C4-2B (cell line): ENCODE measurements at regions not wholly inside any gene's neighbourhood (a gene's known extent, or its start where the extent isn't known, plus 50 kb on each side); places are given as distances from the start of the nearest gene placed in this dataset.

Experiments used
- H3K27ac ChIP-seq: fragments of 450-650 bp; 2 replicates; pipeline ENCODE4 v1.5.1; 2017
- ZFX ChIP-seq: fragments of 450-650 bp; IDR thresholded peaks from 2 replicates; pipeline ENCODE4 v1.6.1; 2017
- TF ChIP-seq, protein P1 (sequence below): fragments of 450-650 bp; conservative IDR thresholded peaks from 2 replicates; pipeline ENCODE4 v1.5.1; 2017; ENCODE audit warnings: mild to moderate bottlenecking

DNA sequence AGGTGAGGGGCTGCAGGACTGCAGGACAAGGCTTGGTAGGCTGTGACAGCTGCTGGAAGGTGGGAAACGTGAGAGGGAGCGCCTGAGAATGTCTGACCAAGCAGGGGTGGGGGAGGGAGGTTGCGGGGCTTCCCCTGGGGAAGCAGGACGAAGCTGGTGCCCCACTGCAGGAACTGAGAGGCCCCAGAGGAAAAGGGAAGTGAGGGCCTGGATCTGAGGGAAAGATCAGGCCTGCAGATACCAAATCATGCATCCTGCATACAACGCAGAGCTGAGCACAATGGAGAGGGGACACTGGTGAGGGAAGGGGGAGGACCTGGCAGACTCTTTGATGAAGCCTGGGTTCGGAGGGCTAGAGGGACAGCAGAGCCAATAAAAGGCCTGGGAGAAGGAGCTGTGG lies 65.7 kb upstream of the BACE2 start:
- no peak for TF ChIP-seq ZFX
- TF ChIP-seq, protein P1, sequence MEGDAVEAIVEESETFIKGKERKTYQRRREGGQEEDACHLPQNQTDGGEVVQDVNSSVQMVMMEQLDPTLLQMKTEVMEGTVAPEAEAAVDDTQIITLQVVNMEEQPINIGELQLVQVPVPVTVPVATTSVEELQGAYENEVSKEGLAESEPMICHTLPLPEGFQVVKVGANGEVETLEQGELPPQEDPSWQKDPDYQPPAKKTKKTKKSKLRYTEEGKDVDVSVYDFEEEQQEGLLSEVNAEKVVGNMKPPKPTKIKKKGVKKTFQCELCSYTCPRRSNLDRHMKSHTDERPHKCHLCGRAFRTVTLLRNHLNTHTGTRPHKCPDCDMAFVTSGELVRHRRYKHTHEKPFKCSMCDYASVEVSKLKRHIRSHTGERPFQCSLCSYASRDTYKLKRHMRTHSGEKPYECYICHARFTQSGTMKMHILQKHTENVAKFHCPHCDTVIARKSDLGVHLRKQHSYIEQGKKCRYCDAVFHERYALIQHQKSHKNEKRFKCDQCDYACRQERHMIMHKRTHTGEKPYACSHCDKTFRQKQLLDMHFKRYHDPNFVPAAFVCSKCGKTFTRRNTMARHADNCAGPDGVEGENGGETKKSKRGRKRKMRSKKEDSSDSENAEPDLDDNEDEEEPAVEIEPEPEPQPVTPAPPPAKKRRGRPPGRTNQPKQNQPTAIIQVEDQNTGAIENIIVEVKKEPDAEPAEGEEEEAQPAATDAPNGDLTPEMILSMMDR, result no peak
- no peak overlapping the region for H3K27ac ChIP-seq

DNA sequence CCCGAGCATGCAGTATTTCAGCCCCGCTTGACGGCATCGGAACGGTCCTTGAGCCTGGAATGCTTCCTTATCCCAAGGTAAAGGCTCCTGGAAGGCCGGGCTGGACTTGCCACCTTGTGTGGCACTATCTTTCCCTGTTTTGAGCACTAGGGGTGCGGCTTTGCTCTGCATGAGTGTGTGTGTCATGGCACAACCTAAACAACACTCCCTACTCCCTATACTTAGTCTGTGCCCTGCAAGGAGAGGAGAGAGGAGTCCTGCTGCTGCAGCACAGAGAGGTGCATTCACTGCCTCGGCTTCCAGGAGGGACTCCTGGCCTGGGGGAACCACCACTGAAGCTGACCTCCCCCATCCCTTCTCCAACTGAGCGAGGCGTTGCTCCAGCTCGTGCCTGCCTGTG lies 60.4 kb upstream of the BACE2 start:
- no peak for TF ChIP-seq ZFX
- TF ChIP-seq, protein P1, result no peak
- no peak overlapping the region for H3K27ac ChIP-seq

DNA sequence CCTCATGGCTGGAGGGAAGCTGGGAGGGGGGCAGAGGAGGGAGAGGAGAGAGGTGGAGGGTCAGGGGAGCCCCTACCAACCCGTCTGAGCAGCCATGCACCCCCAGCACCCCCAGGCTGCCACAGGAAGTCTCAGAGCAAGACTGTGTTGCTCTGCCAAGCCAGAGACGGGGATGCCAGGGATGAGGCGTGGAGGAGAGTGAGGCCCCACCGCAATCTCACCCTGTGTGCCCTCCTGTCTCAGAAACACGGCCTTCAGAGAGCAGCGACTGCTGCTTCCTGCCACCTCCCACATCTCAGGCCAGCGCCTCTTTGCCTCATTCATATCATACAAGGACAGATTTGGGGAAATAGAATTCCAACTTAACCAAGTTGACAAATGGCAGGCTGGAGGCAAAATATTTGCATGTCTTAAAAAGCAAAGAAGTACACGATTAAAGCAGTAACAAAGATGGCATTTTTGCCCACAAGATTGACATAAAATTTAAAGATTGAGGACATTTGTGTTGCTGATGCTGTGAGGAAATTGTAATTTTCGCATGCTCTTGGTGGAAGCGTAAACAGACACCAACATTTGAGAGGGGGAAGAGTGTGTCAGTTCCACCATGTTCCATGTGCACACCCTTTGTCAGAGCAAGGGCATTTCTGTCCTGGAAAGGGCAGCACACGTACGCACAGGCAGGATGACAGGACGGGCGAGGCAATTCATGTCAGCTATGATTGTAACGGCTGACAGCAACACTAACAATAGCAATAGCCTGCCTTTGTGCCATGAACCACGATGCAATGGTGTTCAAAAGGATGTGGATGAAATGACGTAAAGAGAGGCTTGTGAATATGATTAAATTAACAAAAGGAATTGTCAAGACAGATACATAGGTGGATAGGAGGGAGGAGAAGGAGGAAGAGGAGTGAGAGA lies 59.0 kb upstream of the BACE2 start:
- TF ChIP-seq, protein P1, result no peak
- TF ChIP-seq ZFX, result no peak
- no peak overlapping the region for H3K27ac ChIP-seq

DNA sequence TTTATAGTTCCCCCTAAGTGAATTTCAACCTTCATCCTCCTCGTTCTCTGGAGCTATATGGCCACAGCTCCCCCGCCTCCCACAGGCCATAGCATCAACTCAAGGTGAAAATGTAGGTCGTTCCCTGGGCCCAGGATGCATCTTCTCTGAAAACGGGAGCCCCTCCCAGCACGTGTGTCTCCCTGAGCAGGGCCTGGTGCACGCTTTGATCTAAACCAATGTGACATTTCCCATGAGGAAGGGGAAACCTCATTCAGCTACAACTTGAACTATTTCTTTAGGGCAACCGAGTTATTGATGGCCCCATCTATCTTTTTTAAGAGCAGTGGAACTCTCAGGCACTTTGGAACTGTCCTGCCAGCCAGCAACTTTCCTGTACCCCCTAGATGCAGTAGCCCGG lies 57.8 kb upstream of the BACE2 start:
- TF ChIP-seq ZFX, result no peak
- TF ChIP-seq, protein P1, result no peak

DNA sequence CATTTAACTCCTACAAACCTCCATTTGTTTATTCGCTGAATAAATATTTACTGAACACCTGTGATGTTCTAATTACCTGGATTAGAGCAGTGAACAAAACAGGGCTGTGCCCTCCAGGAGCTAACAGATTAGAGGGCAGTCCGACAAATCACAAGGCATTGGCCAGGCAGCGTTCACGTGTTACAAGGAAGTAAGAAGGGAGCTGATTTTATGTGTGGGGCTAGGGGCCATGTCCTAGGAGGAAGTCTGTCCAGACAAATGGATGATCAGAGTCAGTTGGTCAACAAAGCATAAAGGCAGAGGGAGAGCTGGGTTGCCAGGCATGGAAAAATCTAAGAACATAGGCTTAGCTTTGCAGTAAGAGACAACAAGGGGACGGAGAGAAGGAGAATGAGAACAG lies 57.3 kb upstream of the BACE2 start:
- TF ChIP-seq, protein P1, result no peak
- no peak for TF ChIP-seq ZFX
- no peak overlapping the region for H3K27ac ChIP-seq

More for the DNA sequence above, 57.8 kb upstream of the BACE2 start:
- no peak overlapping the region for H3K27ac ChIP-seq

DNA sequence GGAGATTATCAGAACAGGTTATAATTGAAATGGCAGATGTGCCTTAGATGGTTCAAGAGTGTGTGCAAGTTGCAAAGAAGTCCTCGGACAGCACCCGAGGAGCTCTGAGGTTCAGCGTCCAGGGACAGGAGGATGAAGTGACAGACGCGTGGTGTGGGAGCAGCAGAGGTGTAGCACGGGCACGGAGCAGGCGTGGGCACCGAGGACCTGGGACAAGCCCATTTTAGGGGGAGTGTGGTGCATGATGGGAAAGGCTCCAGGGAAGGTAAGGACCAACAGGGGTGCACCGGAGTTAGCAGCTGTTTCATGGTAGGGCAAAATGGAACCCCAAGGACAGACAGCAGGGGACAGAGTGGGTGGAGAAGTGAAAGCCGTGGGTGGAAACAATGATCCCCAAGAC lies 56.3 kb upstream of the BACE2 start:
- TF ChIP-seq, protein P1, result no peak
- TF ChIP-seq ZFX, result no peak

DNA sequence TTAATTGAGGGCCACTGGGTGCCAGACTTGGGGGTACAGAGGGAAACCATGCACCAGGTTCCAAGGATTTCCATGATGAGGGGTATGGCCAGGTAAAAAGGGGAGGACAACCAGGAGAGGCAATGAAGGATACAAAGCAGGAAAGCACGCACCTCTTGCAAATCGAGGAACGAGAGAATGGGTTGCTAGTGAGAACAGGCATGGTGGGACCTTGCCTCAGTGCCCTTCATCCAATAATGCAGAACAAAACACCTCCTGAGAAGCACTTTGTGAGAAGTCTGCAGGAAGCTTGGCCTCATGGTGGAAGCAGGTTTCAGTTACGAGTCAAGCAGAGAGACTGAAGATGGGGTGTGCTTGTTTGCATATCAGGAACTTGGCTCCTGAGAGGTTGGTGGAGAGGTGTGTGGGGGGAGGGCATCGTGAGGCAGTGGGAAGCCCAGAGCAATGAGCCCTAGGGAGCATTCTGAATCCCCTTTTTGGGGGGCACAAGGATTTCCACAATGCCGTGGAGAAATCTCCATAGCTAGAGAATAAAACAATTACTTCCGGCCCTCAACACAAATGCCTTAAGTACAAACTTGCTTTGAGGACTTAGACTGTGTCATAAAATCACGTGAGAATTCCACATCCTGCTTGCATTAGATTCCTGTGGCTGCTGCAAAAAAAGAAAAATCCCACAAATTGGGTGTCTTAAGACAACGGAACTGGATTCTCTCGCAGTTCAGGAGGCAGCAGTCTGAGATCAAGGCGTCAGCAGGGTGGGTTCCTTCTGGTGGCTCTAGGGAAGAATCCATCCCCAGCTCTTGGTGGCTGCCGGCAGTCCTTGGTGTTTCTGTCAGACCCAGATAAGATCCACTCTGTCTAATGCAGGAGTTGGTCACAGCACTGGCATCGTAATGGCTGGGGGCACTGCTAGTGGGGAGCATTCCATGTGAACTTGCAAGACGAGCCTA lies 54.9 kb upstream of the BACE2 start:
- no peak overlapping the region for H3K27ac ChIP-seq
- TF ChIP-seq ZFX, result no peak
- TF ChIP-seq, protein P1, result no peak

More for the DNA sequence above, 56.3 kb upstream of the BACE2 start:
- H3K27ac ChIP-seq, result no peak overlapping the region
